ENCODE measurements at regions not wholly inside any gene's neighbourhood (a gene's known extent, or its start where the extent isn't known, plus 50 kb on each side); places are given as distances from the start of the nearest gene placed in this dataset.

DNA sequence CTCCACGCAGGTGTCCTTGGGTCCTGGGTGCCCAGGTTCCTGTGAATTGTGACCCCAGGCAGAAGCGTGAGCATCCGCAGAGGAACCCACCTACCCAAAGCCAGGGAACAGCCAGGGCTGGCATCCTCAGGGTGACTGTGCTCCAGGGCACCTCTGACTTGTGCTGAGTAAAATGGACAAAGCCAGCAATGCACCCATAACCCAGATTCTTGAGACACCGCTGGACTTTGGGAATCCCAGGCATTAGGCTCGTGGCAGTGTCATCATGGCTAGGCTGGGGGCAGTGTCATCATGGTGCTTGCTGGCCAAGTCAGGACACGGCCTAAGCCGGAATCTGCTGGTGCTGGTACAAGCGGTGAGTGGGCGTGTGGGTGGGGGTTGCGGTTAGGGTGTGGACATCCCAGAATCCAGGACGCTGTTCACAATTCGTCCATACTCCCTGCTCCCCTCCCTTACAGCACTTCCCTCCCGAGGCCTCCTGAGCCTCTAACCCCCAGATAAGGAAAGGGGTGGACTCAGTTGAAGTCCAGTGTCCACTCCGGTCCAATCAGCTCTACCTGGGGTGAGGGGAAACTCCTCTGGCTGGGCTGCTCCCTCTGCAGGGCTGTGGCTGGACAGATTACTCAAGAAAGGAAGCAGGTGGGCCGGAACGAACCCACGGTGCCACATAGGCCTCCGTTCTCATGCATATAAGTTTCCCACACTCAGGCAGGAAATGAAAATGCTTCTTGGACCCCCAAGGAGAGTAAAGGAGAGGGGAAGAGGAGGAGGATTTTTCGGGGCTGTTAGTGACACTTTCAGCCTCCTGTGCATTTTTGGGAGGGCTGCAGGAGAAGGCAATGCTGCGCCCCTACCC lies 138.9 kb downstream of the SEC14L1 start:
- WGBS (ENCODE audit: insufficient coverage, low coverage, missing lambda C conversion rate), result 17% methylated on average over 18 of the region's 20 CpGs
- ATAC-seq, result peak; percentile 92
- intact Hi-C loops (cut with micrococcal nuclease), result loop anchor here (2.0 kb wide), 1 partner anchor 43 kb away; no protein-coding TSS in a partner anchor
- ChIA-PET POLR2A (interaction anchor here (0.6 to 0.7 kb wide), 2 partner anchors 63 to 119 kb away, joined by 3 read pairs; no protein-coding TSS in a partner anchor), CTCF (ENCODE audit: low intra/inter-chr PET ratio) (interaction anchor here (0.7 to 1.4 kb wide), 2 partner anchors 154 to 215 kb away, joined by 3 to 8 read pairs; no protein-coding TSS in a partner anchor)
- H3K4me1 ChIP-seq (replicated peaks in 1 of 2; ENCODE audit: control insufficient read depth in 2 of 2, insufficient read depth in 2 of 2, low read length in 2 of 2), result peaks cover 26 to 33% of the 10 kb centered on the region in 2 experiments
- H3K9ac ChIP-seq (ENCODE audit: insufficient read depth in 1 of 2, low read depth in 2 of 2, low read length in 2 of 2), result peak overlapping the region; percentile 37 to 46; a peak in 2 of 4 replicates
- peak overlapping the region; percentile 32; the same call in 1 of the 3 replicates for H3K27ac ChIP-seq (ENCODE audit: extremely low read depth, low read depth, low read length)
- peak; percentile 94 for FAIRE-seq
- H3K27me3 ChIP-seq (ENCODE audit: control insufficient read depth in 2 of 2, insufficient read depth in 2 of 2, low read length in 2 of 2), result peaks cover 0 to 2% of the 10 kb centered on the region in 2 experiments; a peak in 1 of 5 replicates
- H3K36me3 ChIP-seq (ENCODE audit: control insufficient read depth, insufficient read depth, low read length), result no peaks in the 10 kb centered on the region
- in situ Hi-C loops (cut with MboI), result no loop called here
- no peaks in the 10 kb centered on the region for H3K9me3 ChIP-seq (replicated peaks; ENCODE audit: control insufficient read depth, insufficient read depth, low read depth, low read length)
- 0 out of 2 replicates have a peak, but pooled peaks cover 3% of the 10 kb centered on the region for H4K20me1 ChIP-seq (replicated peaks; ENCODE audit: control insufficient read depth, insufficient read depth, low read length)
- no peaks in the 10 kb centered on the region for H3K9me1 ChIP-seq (ENCODE audit: control insufficient read depth, insufficient read depth, low read length)
- peak; percentile 84 to 95 (median 87) for DNase-seq (ENCODE audit: extremely low read depth in 1 of 4, low spot score in 3 of 4)
- H3K4me3 ChIP-seq, result no peak overlapping the region
- BruUV-seq (replicated peaks), result no TSS peak
- H2AFZ ChIP-seq (ENCODE audit: low read depth, low read length), result peak overlapping the region; percentile 86
- H3K79me2 ChIP-seq (ENCODE audit: control insufficient read depth, insufficient read depth, low read length), result no peaks in the 10 kb centered on the region
- H3K4me2 ChIP-seq (ENCODE audit: insufficient read depth, low read length), result peak overlapping the region; percentile 67
- TF ChIP-seq, protein P1, sequence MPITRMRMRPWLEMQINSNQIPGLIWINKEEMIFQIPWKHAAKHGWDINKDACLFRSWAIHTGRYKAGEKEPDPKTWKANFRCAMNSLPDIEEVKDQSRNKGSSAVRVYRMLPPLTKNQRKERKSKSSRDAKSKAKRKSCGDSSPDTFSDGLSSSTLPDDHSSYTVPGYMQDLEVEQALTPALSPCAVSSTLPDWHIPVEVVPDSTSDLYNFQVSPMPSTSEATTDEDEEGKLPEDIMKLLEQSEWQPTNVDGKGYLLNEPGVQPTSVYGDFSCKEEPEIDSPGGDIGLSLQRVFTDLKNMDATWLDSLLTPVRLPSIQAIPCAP (CRISPR knock-in tag; IDR thresholded peaks at IDR 0.05; ENCODE audit: borderline replicate concordance), result no peak
- TF ChIP-seq, protein P2, sequence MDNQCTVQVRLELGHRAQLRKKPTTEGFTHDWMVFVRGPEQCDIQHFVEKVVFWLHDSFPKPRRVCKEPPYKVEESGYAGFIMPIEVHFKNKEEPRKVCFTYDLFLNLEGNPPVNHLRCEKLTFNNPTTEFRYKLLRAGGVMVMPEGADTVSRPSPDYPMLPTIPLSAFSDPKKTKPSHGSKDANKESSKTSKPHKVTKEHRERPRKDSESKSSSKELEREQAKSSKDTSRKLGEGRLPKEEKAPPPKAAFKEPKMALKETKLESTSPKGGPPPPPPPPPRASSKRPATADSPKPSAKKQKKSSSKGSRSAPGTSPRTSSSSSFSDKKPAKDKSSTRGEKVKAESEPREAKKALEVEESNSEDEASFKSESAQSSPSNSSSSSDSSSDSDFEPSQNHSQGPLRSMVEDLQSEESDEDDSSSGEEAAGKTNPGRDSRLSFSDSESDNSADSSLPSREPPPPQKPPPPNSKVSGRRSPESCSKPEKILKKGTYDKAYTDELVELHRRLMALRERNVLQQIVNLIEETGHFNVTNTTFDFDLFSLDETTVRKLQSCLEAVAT (IDR thresholded peaks at IDR 0.05), result peak in 1 of 2 experiments; percentile 92; a peak in 2 of 4 replicates
- no peak for TF ChIP-seq GABPB1 (CRISPR knock-in tag; IDR thresholded peaks at IDR 0.05)
- peak; percentile 2 for TF ChIP-seq SAP30 (IDR thresholded peaks at IDR 0.05; ENCODE audit: borderline replicate concordance, insufficient read depth, low read depth, low read length, poor library complexity, severe bottlenecking)
- TF ChIP-seq CC2D1A (IDR thresholded peaks at IDR 0.05), result peak; percentile 89
- no peak for TF ChIP-seq SNRNP70 (optimal IDR thresholded peaks at IDR 0.05; ENCODE audit: low read depth, low read length)
- TF ChIP-seq KDM4B (IDR thresholded peaks at IDR 0.05; ENCODE audit: borderline replicate concordance in 2 of 2, low read depth in 1 of 2), result peak in 1 of 2 experiments; percentile 24; a peak in 1 of 4 replicates
- TF ChIP-seq, protein P3, sequence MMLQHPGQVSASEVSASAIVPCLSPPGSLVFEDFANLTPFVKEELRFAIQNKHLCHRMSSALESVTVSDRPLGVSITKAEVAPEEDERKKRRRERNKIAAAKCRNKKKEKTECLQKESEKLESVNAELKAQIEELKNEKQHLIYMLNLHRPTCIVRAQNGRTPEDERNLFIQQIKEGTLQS (IDR thresholded peaks at IDR 0.05), result peak; percentile 72
- TF ChIP-seq, protein P3 (CRISPR knock-in tag; conservative IDR thresholded peaks at IDR 0.05), result no peak
- no peak for TF ChIP-seq YBX1 (IDR thresholded peaks at IDR 0.05)
